WERI-Rb-1 (cell line): ENCODE measurements at regions not wholly inside any gene's neighbourhood (a gene's known extent, or its start where the extent isn't known, plus 50 kb on each side); places are given as distances from the start of the nearest gene placed in this dataset.

Source experiments
- DNase-seq: peaks from one replicate; pipeline ENCODE4 v3.0.0-alpha.2; 2020
- H3K27ac ChIP-seq: fragments of 250-450 bp; sonication (Bioruptor Pico); 2 replicates; pipeline ENCODE4 v1.5.1; 2020; ENCODE audit warnings: mild to moderate bottlenecking, moderate library complexity
- H3K27me3 ChIP-seq: fragments of 250-450 bp; sonication (Bioruptor Pico); 2 replicates; pipeline ENCODE4 v1.5.1; 2021; ENCODE audit warnings: mild to moderate bottlenecking, low read depth, moderate library complexity; ENCODE audit not compliant: insufficient read depth, severe bottlenecking
- H3K36me3 ChIP-seq: fragments of 250-450 bp; sonication (Bioruptor Pico); 2 replicates; pipeline ENCODE4 v1.5.1; 2020; ENCODE audit warnings: mild to moderate bottlenecking, moderate library complexity
- H3K4me3 ChIP-seq: 2 replicates; pipeline ENCODE4 v1.5.1; 2011; ENCODE audit warnings: low read depth, mild to moderate bottlenecking, control low read depth, low read length
- H3K9me3 ChIP-seq: fragments of 250-450 bp; sonication (Bioruptor Pico); 2 replicates; pipeline ENCODE4 v1.5.1; 2021; ENCODE audit warnings: mild to moderate bottlenecking, moderate library complexity; ENCODE audit not compliant: severe bottlenecking
- TF ChIP-seq, protein P1 (sequence below): IDR thresholded peaks from 2 replicates; pipeline ENCODE4 v1.5.1; 2011; ENCODE audit warnings: low read depth, mild to moderate bottlenecking, control low read depth, inconsistent platforms, low read length

DNA sequence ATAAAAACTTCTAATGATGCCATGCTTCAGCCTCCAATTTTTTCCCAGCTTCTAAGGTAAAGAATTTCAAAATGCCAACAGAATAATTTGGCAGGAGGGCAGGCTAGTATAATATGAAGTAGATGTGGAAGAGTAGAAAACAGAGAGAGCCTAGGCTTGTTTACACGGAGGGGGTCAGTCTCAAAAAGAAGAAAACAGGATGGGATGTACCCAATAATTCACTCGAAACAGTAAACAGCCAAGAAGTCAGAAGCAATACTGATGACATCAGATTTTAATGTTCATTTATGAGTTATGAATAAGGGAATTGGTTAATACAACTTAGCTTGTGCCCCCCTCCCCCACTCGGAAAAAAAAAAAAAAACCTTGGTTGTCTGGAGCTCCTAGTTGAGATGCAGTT lies 422.5 kb downstream of the FOXO1 start:
- H3K27ac ChIP-seq: no peak overlapping the region
- H3K9me3 ChIP-seq: no peaks in the 10 kb centered on the region
- no peak overlapping the region for H3K4me3 ChIP-seq
- TF ChIP-seq, protein P1, sequence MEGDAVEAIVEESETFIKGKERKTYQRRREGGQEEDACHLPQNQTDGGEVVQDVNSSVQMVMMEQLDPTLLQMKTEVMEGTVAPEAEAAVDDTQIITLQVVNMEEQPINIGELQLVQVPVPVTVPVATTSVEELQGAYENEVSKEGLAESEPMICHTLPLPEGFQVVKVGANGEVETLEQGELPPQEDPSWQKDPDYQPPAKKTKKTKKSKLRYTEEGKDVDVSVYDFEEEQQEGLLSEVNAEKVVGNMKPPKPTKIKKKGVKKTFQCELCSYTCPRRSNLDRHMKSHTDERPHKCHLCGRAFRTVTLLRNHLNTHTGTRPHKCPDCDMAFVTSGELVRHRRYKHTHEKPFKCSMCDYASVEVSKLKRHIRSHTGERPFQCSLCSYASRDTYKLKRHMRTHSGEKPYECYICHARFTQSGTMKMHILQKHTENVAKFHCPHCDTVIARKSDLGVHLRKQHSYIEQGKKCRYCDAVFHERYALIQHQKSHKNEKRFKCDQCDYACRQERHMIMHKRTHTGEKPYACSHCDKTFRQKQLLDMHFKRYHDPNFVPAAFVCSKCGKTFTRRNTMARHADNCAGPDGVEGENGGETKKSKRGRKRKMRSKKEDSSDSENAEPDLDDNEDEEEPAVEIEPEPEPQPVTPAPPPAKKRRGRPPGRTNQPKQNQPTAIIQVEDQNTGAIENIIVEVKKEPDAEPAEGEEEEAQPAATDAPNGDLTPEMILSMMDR: no peak
- no peaks in the 10 kb centered on the region for H3K36me3 ChIP-seq
- no peak for DNase-seq
- H3K27me3 ChIP-seq: no peaks in the 10 kb centered on the region

DNA sequence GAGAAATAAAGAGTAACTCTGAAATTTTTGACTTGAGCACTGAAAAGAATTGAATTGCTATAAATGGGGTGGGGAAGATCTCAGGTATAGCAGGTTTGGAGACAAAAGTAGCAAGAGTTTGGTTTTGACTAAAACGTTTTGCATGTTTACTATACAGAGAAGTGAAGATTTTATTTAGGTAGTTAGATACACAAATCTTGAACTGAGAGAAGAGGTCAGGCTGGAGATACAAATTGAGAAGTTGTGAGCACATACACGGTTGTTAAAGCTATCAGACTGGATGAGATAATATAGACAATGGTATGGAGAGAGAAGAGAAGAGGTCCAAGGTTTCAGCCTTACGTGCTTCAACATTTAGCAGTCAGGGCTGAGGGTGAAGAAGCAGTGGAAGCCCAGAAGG lies 420.9 kb downstream of the FOXO1 start:
- DNase-seq: no peak
- H3K9me3 ChIP-seq: no peaks in the 10 kb centered on the region
- no peaks in the 10 kb centered on the region for H3K27me3 ChIP-seq
- TF ChIP-seq, protein P1: no peak
- H3K27ac ChIP-seq: no peak overlapping the region
- no peaks in the 10 kb centered on the region for H3K36me3 ChIP-seq
- H3K4me3 ChIP-seq: no peak overlapping the region

DNA sequence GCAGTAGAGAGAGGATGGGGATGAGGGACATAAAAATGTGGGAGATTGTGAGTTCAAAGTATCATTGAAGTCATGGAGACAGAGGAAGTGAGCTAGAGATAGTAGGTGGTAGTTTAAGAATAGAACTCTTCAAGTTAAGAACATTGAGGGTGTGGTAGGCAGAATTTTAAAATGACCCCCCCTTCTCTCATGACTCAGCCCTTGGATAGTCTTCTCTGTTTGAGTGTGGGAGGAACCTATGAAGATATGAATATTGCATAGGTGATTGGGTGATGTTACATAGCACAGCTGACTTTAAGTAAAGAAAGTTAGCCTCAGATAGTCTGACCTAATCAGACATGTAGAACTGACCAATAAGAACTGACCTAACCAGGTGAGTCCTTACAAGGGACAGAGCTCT lies 418.6 kb downstream of the FOXO1 start:
- Histone ChIP-seq H3K27me3 (no peaks in the 10 kb centered on the region), H3K27ac (no peak overlapping the region), H3K4me3 (no peak overlapping the region), H3K9me3 (no peaks in the 10 kb centered on the region), H3K36me3 (no peaks in the 10 kb centered on the region)
- DNase-seq: no peak
- TF ChIP-seq, protein P1: no peak

DNA sequence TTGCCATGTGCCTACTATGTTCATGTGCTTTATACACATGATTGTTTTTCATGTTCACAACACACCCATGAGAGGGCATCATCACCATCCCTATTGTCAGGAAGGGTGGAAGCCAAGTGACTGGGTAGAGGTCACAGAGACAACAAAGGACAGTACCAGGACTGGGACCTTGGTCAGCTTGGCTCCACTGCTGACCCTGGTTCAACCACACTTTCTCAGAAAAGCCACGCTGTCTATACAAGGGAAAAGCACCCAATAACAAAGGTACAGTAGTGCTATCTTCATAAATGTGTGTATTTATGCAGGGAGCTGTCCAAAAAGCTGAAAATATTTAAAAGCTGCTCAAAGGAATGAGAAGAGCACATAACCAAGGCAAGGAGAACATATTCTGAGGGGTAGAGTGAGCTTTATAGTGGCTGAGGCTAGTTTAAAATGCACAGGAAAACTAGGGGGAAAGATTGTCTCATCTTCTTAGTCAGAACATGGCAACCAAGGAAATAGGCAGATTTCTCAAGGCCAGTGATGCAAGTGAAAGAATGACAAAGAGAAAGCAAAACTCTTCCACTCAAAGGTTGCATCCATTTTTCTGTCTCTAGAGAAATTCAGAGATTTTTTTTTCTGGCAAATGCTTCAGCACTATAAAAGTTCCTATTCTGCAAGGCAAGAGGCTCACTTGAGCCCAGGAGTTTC lies 415.0 kb downstream of the FOXO1 start:
- no peaks in the 10 kb centered on the region for H3K36me3 ChIP-seq
- no peaks in the 10 kb centered on the region for H3K27me3 ChIP-seq
- H3K9me3 ChIP-seq: no peaks in the 10 kb centered on the region
- DNase-seq: no peak
- TF ChIP-seq, protein P1: no peak
- H3K4me3 ChIP-seq: no peak overlapping the region
- no peak overlapping the region for H3K27ac ChIP-seq

DNA sequence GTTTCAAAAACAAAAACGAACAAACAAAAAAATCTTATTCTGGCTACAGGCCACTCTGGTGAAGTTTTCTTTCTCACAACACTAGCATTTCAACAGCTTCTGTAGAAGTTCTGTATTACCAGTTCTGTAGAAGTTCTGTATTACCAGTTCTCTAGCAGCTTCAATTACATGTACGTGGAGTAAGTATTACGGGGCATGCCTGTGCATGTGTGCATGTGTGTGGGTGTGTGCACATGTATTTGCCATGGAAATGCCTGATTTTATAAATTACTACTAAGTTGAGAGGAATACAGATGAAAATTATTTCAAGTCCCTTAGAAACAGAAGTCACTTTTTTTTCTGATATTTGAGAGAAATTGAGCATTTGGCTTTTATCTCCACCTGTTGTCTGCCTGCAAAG lies 414.2 kb downstream of the FOXO1 start:
- TF ChIP-seq, protein P1: no peak
- H3K27ac ChIP-seq: no peak overlapping the region
- no peak overlapping the region for H3K4me3 ChIP-seq

DNA sequence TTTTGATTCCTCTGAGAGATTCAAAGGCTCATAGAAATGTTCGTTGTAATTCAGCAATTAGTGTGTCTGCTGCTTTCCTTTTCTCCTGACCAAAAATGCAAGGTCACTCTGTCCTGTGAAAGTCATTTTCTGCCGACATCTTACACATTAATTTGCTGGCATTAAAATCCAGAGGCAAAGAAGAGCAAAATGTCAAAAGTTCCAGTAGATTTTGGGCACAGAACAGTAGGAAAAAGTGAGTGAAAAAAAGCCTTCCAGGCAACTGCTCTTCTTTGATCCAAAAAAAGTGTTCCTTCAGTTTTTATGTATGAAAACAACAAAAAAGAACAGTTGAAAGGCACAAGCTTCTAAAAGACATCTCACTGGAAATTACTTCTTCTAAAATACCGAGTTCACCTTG lies 413.8 kb downstream of the FOXO1 start:
- no peaks in the 10 kb centered on the region for H3K27me3 ChIP-seq

More for the DNA sequence above, 414.2 kb downstream of the FOXO1 start:
- no peaks in the 10 kb centered on the region for H3K27me3 ChIP-seq
- DNase-seq: no peak
- H3K9me3 ChIP-seq: no peaks in the 10 kb centered on the region
- H3K36me3 ChIP-seq: no peaks in the 10 kb centered on the region

More for the DNA sequence above, 413.8 kb downstream of the FOXO1 start:
- Histone ChIP-seq H3K36me3 (no peaks in the 10 kb centered on the region), H3K9me3 (no peaks in the 10 kb centered on the region), H3K4me3 (no peak overlapping the region), H3K27ac (no peak overlapping the region)
- TF ChIP-seq, protein P1: no peak
- no peak for DNase-seq
